ENCODE measurements at regions not wholly inside any gene's neighbourhood (a gene's known extent, or its start where the extent isn't known, plus 50 kb on each side); places are given as distances from the start of the nearest gene placed in this dataset.

DNA sequence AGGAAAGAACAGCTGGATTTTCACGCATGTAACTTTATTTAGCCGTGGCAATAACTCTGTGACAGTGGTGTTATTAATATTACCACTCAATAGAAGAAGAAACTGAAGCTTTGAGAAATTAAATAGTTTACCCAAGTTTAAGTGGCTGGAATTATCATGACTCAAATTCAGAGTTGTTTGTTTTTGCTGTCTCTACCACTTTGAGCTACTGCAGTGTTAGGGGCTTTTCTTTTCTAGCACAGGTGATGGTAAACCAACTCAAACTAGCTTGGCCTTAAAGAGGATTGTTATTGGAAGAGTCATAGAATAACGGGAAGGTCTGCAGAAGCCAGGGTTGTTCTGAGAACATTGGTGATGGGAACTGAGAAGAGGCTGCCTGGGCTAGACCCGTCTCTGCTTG lies 66.0 kb upstream of the PREP start:
- TF ChIP-seq EZH2phosphoT487 (conservative IDR thresholded peaks at IDR 0.05; ENCODE audit: low read length) (no peak), CTCF (IDR thresholded peaks at IDR 0.05; ENCODE audit: insufficient read depth, low read length, poor library complexity, severe bottlenecking) (no peak)
